Hepatocyte (in vitro differentiated cells): ENCODE measurements at regions not wholly inside any gene's neighbourhood (a gene's known extent, or its start where the extent isn't known, plus 50 kb on each side); places are given as distances from the start of the nearest gene placed in this dataset.

Experiments used
- DNase-seq: peaks from one replicate; pipeline ENCODE4 v3.0.0-alpha.2; 2016; ENCODE audit warnings: low spot score
- H2AFZ ChIP-seq: fragments of 200-600 bp; sonication (generic); 2 replicates; pipeline ENCODE4 v1.6.0; 2016; ENCODE audit warnings: antibody characterized with exemption, mild to moderate bottlenecking
- H3K27ac ChIP-seq: fragments of 200-600 bp; sonication (generic); 2 replicates; pipeline ENCODE4 v1.5.1; 2016; ENCODE audit warnings: mild to moderate bottlenecking
- H3K27me3 ChIP-seq: fragments of 200-600 bp; sonication (generic); 2 replicates; pipeline ENCODE4 v1.6.1; 2016
- H3K36me3 ChIP-seq: fragments of 200-600 bp; sonication (generic); replicated peaks from 2 replicates; pipeline ENCODE4 v1.5.1; 2016; ENCODE audit warnings: low read depth; ENCODE audit not compliant: insufficient read depth
- H3K4me1 ChIP-seq: fragments of 200-600 bp; sonication (generic); 2 replicates; pipeline ENCODE4 v1.5.1; 2016; ENCODE audit warnings: mild to moderate bottlenecking, moderate library complexity; ENCODE audit not compliant: insufficient read depth
- H3K4me2 ChIP-seq: fragments of 200-600 bp; sonication (generic); 2 replicates; pipeline ENCODE4 v1.6.0; 2016
- H3K4me3 ChIP-seq: fragments of 200-600 bp; sonication (generic); 2 replicates; pipeline ENCODE4 v1.5.1; 2016; ENCODE audit warnings: mild to moderate bottlenecking
- H3K79me2 ChIP-seq: fragments of 200-600 bp; sonication (generic); 2 replicates; pipeline ENCODE4 v1.6.0; 2017; ENCODE audit warnings: mild to moderate bottlenecking
- H3K9me2 ChIP-seq: fragments of 200-600 bp; sonication (generic); replicated peaks from 2 replicates; pipeline ENCODE4 v1.6.0; 2017; ENCODE audit warnings: mild to moderate bottlenecking; ENCODE audit not compliant: insufficient read depth
- H3K9me3 ChIP-seq: fragments of 200-600 bp; sonication (generic); 2 replicates; pipeline ENCODE4 v1.5.1; 2016; ENCODE audit warnings: low read depth, mild to moderate bottlenecking
- H4K20me1 ChIP-seq: fragments of 200-600 bp; sonication (generic); 2 replicates; pipeline ENCODE4 v1.6.0; 2016; ENCODE audit warnings: mild to moderate bottlenecking; ENCODE audit not compliant: insufficient read depth, poor library complexity, severe bottlenecking
- CTCF ChIP-seq: fragments of 200-600 bp; sonication (generic); IDR thresholded peaks from 2 replicates; pipeline ENCODE4 v1.5.1; 2016; ENCODE audit warnings: antibody characterized with exemption, mild to moderate bottlenecking; ENCODE audit not compliant: poor library complexity
- EZH2 ChIP-seq: fragments of 200-600 bp; sonication (generic); IDR thresholded peaks from 2 replicates; pipeline ENCODE4 v1.6.1; 2016; ENCODE audit warnings: antibody characterized with exemption, mild to moderate bottlenecking, borderline replicate concordance
- EZH2phosphoT487 ChIP-seq: fragments of 200-600 bp; sonication (generic); IDR thresholded peaks from one replicate; pipeline ENCODE4 v1.6.1; 2018; ENCODE audit warnings: antibody characterized with exemption, mild to moderate bottlenecking, low read depth, moderate library complexity; ENCODE audit not compliant: unreplicated experiment, severe bottlenecking
- WGBS: methylation state at CpG from one replicate; pipeline ENCODE4 v1.1.6; 2016; ENCODE audit warnings: low lambda C conversion rate; ENCODE audit errors: missing lambda C conversion rate; 5-methylcytosine and 5-hydroxymethylcytosine counted together

- no peak overlapping the region for H2AFZ ChIP-seq
- WGBS, result 68% methylated on average over 5 of the region's 5 CpGs
- H3K4me2 ChIP-seq, result no peak overlapping the region
- H3K4me1 ChIP-seq, result no peaks in the 10 kb centered on the region
- H3K27ac ChIP-seq, result no peak overlapping the region
- H3K9me3 ChIP-seq, result no peaks in the 10 kb centered on the region
- H3K9me2 ChIP-seq, result no peaks in the 10 kb centered on the region
- no peaks in the 10 kb centered on the region for H3K79me2 ChIP-seq
- H4K20me1 ChIP-seq, result no peaks in the 10 kb centered on the region
- TF ChIP-seq EZH2 (no peak), CTCF (no peak), EZH2phosphoT487 (no peak)
- no peaks in the 10 kb centered on the region for H3K27me3 ChIP-seq
- no peaks in the 10 kb centered on the region for H3K36me3 ChIP-seq
- DNase-seq, result no peak
- H3K4me3 ChIP-seq, result no peak overlapping the region
Measured at GRCh38 chr2:116098049-116098448, 1655.6 kb downstream of the DPP10 start.

GRCh38 chr2:116109471-116109870, 1667.0 kb downstream of the DPP10 start:
- DNase-seq, result no peak
- H3K4me3 ChIP-seq, result no peak overlapping the region
- H3K27me3 ChIP-seq, result no peaks in the 10 kb centered on the region
- no peak overlapping the region for H3K27ac ChIP-seq
- H3K36me3 ChIP-seq, result no peaks in the 10 kb centered on the region
- no peak overlapping the region for H2AFZ ChIP-seq
- no peak overlapping the region for H3K4me2 ChIP-seq
- H3K9me2 ChIP-seq, result no peaks in the 10 kb centered on the region
- H3K79me2 ChIP-seq, result no peaks in the 10 kb centered on the region
- TF ChIP-seq EZH2 (no peak), CTCF (no peak), EZH2phosphoT487 (no peak)
- 84% methylated on average over 1 of the region's 1 CpG for WGBS
- H4K20me1 ChIP-seq, result no peaks in the 10 kb centered on the region
- no peaks in the 10 kb centered on the region for H3K9me3 ChIP-seq
- H3K4me1 ChIP-seq, result no peaks in the 10 kb centered on the region

GRCh38 chr2:116117845-116118244, 1675.4 kb downstream of the DPP10 start:
- no peak for DNase-seq
- Histone ChIP-seq H3K27me3 (no peaks in the 10 kb centered on the region), H3K9me2 (no peaks in the 10 kb centered on the region), H3K79me2 (no peaks in the 10 kb centered on the region), H3K9me3 (no peaks in the 10 kb centered on the region), H3K36me3 (no peaks in the 10 kb centered on the region), H3K4me2 (no peak overlapping the region), H2AFZ (no peak overlapping the region), H3K4me1 (no peaks in the 10 kb centered on the region), H3K4me3 (no peak overlapping the region), H3K27ac (no peak overlapping the region), H4K20me1 (no peaks in the 10 kb centered on the region)
- TF ChIP-seq EZH2phosphoT487 (no peak), CTCF (no peak), EZH2 (no peak)
- whole genome bisulfite sequencing, result 74% methylated on average over 1 of the region's 1 CpG

GRCh38 chr2:116132833-116133232, 1681.7 kb upstream of the DDX18 start:
- no peak for TF ChIP-seq CTCF
- no peak for TF ChIP-seq EZH2
- TF ChIP-seq EZH2phosphoT487, result no peak
- Histone ChIP-seq H3K4me2 (no peak overlapping the region), H3K4me1 (no peaks in the 10 kb centered on the region), H2AFZ (no peak overlapping the region), H3K27me3 (no peaks in the 10 kb centered on the region), H3K27ac (no peak overlapping the region), H3K9me3 (no peaks in the 10 kb centered on the region), H3K79me2 (no peaks in the 10 kb centered on the region), H3K4me3 (no peak overlapping the region), H4K20me1 (no peaks in the 10 kb centered on the region), H3K36me3 (no peaks in the 10 kb centered on the region), H3K9me2 (no peaks in the 10 kb centered on the region)
- 92% methylated on average over 10 of the region's 10 CpGs for WGBS
- DNase-seq, result no peak
